Fibroblast of the conjunctiva (primary cell): ENCODE measurements at regions not wholly inside any gene's neighbourhood (a gene's known extent, or its start where the extent isn't known, plus 50 kb on each side); places are given as distances from the start of the nearest gene placed in this dataset.

Experiments used
- DNase-seq: peaks from one replicate; pipeline ENCODE4 v3.0.0-alpha.2; 2010; ENCODE audit warnings: low read depth

GRCh38 chr3:3241596-3241995, 62.1 kb upstream of the CRBN start:
- DNase-seq = no peak

GRCh38 chr3:3240986-3241385, 61.5 kb upstream of the CRBN start:
- no peak for DNase-seq

- no peak for DNase-seq
Observed at GRCh38 chr3:3237979-3238378, 58.5 kb upstream of the CRBN start.

GRCh38 chr3:3232251-3232650, 52.8 kb upstream of the CRBN start:
- DNase-seq = no peak
